HG03558 (cell line): ENCODE measurements at regions not wholly inside any gene's neighbourhood (a gene's known extent, or its start where the extent isn't known, plus 50 kb on each side); places are given as distances from the start of the nearest gene placed in this dataset.
A peak's percentile ranks its signal among the peaks of the same experiment; 100 is the strongest.

Experiments used
- ATAC-seq: cut with Tn5 transposase; IDR thresholded peaks from one replicate; pipeline ENCODE4 v1.9.1; 2021; ENCODE audit warnings: moderate number of reproducible peaks; ENCODE audit not compliant: unreplicated experiment; ENCODE audit errors: extremely low read depth

- no peak for ATAC-seq
These were observed 58.8 kb downstream of the SPRY1 start for GRCh38 chr4:123455360-123455759.

GRCh38 chr4:123462007-123462406 lies 65.4 kb downstream of the SPRY1 start:
- no peak for ATAC-seq

- no peak for ATAC-seq
These were observed 67.3 kb downstream of the SPRY1 start for GRCh38 chr4:123463869-123464268.

GRCh38 chr4:123465416-123465815 lies 68.8 kb downstream of the SPRY1 start:
- no peak for ATAC-seq

GRCh38 chr4:123466080-123466785 lies 69.6 kb downstream of the SPRY1 start:
- ATAC-seq: no peak

GRCh38 chr4:123468479-123469031 lies 72.0 kb downstream of the SPRY1 start:
- no peak for ATAC-seq

GRCh38 chr4:123469245-123469644 lies 72.7 kb downstream of the SPRY1 start:
- no peak for ATAC-seq

GRCh38 chr4:123469696-123470095 lies 73.1 kb downstream of the SPRY1 start:
- ATAC-seq: no peak

GRCh38 chr4:123470640-123471039 lies 74.0 kb downstream of the SPRY1 start:
- ATAC-seq: no peak

- no peak for ATAC-seq
These were observed 75.2 kb downstream of the SPRY1 start for GRCh38 chr4:123471655-123472369.

- ATAC-seq: no peak
These were observed 78.2 kb downstream of the SPRY1 start for GRCh38 chr4:123474817-123475216.

- ATAC-seq: no peak
These were observed 79.5 kb downstream of the SPRY1 start for GRCh38 chr4:123476089-123476488.

GRCh38 chr4:123477711-123478209 lies 81.2 kb downstream of the SPRY1 start:
- no peak for ATAC-seq

- ATAC-seq: no peak
These were observed 82.3 kb downstream of the SPRY1 start for GRCh38 chr4:123478859-123479345.

GRCh38 chr4:123479944-123480343 lies 83.3 kb downstream of the SPRY1 start:
- ATAC-seq: no peak

- ATAC-seq: no peak
These were observed 84.3 kb downstream of the SPRY1 start for GRCh38 chr4:123480706-123481418.

GRCh38 chr4:123481717-123482116 lies 85.1 kb downstream of the SPRY1 start:
- no peak for ATAC-seq

- ATAC-seq: no peak
These were observed 87.8 kb downstream of the SPRY1 start for GRCh38 chr4:123484291-123484926.

- ATAC-seq: no peak
These were observed 89.0 kb downstream of the SPRY1 start for GRCh38 chr4:123485601-123486000.

- peak; percentile 62 for ATAC-seq
These were observed 92.3 kb downstream of the SPRY1 start for GRCh38 chr4:123488916-123489315.
